ENCODE measurements at regions not wholly inside any gene's neighbourhood (a gene's known extent, or its start where the extent isn't known, plus 50 kb on each side); places are given as distances from the start of the nearest gene placed in this dataset.

- no peak for DNase-seq
- Histone ChIP-seq H3K27me3 (no peaks in the 10 kb centered on the region), H3K9me3 (no peaks in the 10 kb centered on the region), H3K36me3 (no peaks in the 10 kb centered on the region), H3K4me1 (no peaks in the 10 kb centered on the region), H3K27ac (no peak overlapping the region), H3K9ac (ENCODE audit: low read depth in 2 of 2, low read length in 2 of 2) (no peak overlapping the region), H3K4me3 (no peak overlapping the region)
- intact Hi-C loops (cut with DNase I) = no loop called here
- TF ChIP-seq CTCF (IDR thresholded peaks at IDR 0.05) = no peak
Measured at GRCh38 chr13:79937771-79938216, 403.1 kb downstream of the SPRY2 start.

GRCh38 chr13:79937311-79937710 is 403.6 kb downstream of the SPRY2 start:
- no peak for TF ChIP-seq CTCF (IDR thresholded peaks at IDR 0.05)
- Histone ChIP-seq H3K36me3 (no peaks in the 10 kb centered on the region), H3K27ac (no peak overlapping the region), H3K27me3 (no peaks in the 10 kb centered on the region), H3K9ac (ENCODE audit: low read depth in 2 of 2, low read length in 2 of 2) (no peak overlapping the region), H3K4me1 (peaks cover under 1% of the 10 kb centered on the region), H3K4me3 (no peak overlapping the region), H3K9me3 (no peaks in the 10 kb centered on the region)
- no peak for DNase-seq
- intact Hi-C loops (cut with DNase I) = no loop called here

DNA sequence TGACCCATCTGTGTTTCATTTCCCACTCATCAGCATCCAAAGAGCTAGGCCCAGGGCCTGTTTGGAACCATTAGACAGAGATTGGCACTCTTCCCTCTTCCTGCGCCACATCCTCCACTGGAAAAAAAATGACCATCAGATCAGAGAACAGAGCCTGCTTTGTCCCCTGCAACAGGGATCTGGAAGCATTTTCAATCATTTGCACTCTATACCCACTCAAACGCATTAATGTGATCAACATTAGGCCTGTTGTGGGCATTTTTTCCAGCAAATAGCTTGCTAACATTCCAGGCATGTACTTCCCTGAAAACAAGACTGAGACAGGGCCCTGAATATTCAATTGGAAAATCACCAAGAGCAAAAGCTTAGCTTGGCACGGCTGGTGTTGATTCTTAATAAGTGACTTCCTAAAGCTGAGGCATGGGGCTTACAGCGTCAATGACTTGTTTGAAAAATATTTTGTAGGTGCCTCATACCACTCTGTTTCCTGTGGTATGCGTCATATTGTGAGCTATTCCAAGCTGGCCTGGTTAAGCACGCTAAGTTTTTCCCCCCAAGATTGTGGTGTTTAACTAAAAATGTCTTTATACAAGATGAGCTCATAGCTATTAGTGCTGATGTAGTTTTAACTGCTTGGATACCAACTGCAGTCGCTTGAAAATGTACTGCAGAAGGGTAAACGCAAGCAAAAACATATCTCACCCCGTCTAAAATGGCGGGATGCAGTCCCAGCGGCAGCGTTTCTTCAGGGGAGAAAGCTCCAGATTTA is 404.4 kb downstream of the SPRY2 start:
- Histone ChIP-seq H3K27me3 (no peaks in the 10 kb centered on the region), H3K27ac (no peak overlapping the region), H3K9ac (ENCODE audit: low read depth in 2 of 2, low read length in 2 of 2) (no peak overlapping the region), H3K36me3 (no peaks in the 10 kb centered on the region), H3K4me3 (no peak overlapping the region), H3K9me3 (no peaks in the 10 kb centered on the region), H3K4me1 (peaks cover 3% of the 10 kb centered on the region)
- intact Hi-C loops (cut with DNase I) = no loop called here
- DNase-seq = no peak
- no peak for TF ChIP-seq CTCF (IDR thresholded peaks at IDR 0.05)

DNA sequence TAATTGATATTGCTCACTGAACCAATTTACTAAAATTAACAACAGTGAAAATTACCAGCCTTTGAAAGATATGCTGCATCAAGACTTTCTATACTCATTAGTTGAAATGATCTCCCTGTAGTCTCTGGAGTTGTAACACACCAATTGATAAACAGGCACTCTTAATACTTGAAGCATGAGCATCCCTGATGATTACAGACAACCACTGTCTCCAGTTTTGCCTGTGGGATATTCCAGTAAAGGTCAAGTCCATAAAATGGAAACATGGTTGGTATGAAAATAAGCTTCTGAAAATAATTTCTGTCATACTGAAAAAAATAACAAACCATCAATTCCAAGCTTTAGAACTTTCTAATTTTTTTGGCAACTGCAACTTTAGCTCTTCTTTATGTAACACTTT is 405.8 kb downstream of the SPRY2 start:
- no peak overlapping the region for H3K27ac ChIP-seq
- no peak for DNase-seq
- no peak overlapping the region for H3K4me3 ChIP-seq
- H3K9me3 ChIP-seq = no peaks in the 10 kb centered on the region
- H3K9ac ChIP-seq (ENCODE audit: low read depth in 2 of 2, low read length in 2 of 2) = no peak overlapping the region
- peaks cover 3% of the 10 kb centered on the region for H3K4me1 ChIP-seq
- H3K36me3 ChIP-seq = no peaks in the 10 kb centered on the region
- H3K27me3 ChIP-seq = no peaks in the 10 kb centered on the region
- no peak for TF ChIP-seq CTCF (IDR thresholded peaks at IDR 0.05)
- intact Hi-C loops (cut with DNase I) = no loop called here

GRCh38 chr13:79933389-79933788 is 407.5 kb downstream of the SPRY2 start:
- no peaks in the 10 kb centered on the region for H3K9me3 ChIP-seq
- peaks cover 3% of the 10 kb centered on the region for H3K4me1 ChIP-seq
- no peak overlapping the region for H3K4me3 ChIP-seq
- H3K27ac ChIP-seq = no peak overlapping the region
- TF ChIP-seq CTCF (IDR thresholded peaks at IDR 0.05) = no peak
- DNase-seq = no peak
- H3K36me3 ChIP-seq = no peaks in the 10 kb centered on the region
- H3K27me3 ChIP-seq = no peaks in the 10 kb centered on the region
- intact Hi-C loops (cut with DNase I) = no loop called here
- no peak overlapping the region for H3K9ac ChIP-seq (ENCODE audit: low read depth in 2 of 2, low read length in 2 of 2)

Measured in colonic mucosa (tissue), 4 donors.